ENCODE measurements at regions not wholly inside any gene's neighbourhood (a gene's known extent, or its start where the extent isn't known, plus 50 kb on each side); places are given as distances from the start of the nearest gene placed in this dataset.

DNA sequence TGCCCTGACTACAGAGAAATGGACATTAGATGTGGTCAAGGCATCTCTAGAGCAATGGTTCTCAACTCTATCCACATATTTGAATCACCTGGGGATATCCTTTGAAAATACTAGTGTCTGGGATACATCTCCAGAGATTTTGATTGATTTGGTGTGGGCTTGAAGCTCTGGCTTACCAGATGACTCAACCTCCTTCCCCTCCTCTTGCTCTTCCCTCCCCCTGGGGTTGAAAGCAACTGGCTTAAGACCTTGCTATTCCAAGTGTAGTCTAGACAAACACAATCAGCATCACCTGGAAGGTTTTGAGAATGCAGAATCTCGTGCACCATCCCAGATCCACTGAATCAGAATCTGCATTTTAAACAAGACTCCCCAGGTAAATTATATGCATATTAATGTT lies 183.8 kb downstream of the DAD1 start:
- Histone ChIP-seq H3K27me3 (ENCODE audit: control insufficient read depth in 2 of 2, insufficient read depth in 2 of 2, low read length in 2 of 2) (no peaks in the 10 kb centered on the region), H3K9me3 (replicated peaks in 1 of 2; ENCODE audit: control insufficient read depth in 1 of 2, insufficient read depth in 1 of 2, low read length in 2 of 2) (no peaks in the 10 kb centered on the region), H3K4me1 (ENCODE audit: control insufficient read depth in 1 of 2, insufficient read depth in 2 of 2, low read length in 2 of 2) (peaks cover 0 to 10% of the 10 kb centered on the region in 2 donors), H3K27ac (ENCODE audit: low read depth in 1 of 2, low read length in 2 of 2) (no peak overlapping the region), H3K4me2 (replicated peaks; ENCODE audit: extremely low read depth, low read length, poor library complexity, severe bottlenecking) (no peak overlapping the region), H3K9ac (ENCODE audit: insufficient read depth, low read length, poor library complexity, severe bottlenecking) (no peak overlapping the region), H3K4me3 (replicated peaks in 1 of 3; ENCODE audit: low read depth in 2 of 3, low read length in 3 of 3) (no peak overlapping the region), H3K79me2 (ENCODE audit: insufficient read depth, low read length) (no peaks in the 10 kb centered on the region), H3K36me3 (replicated peaks in 1 of 2; ENCODE audit: control insufficient read depth in 1 of 2, insufficient read depth in 2 of 2, low read length in 2 of 2) (no peaks in the 10 kb centered on the region), H2AFZ (ENCODE audit: insufficient read depth, low read depth, low read length, poor library complexity, severe bottlenecking) (no peak overlapping the region), H4K20me1 (ENCODE audit: insufficient read depth, low read length) (no peaks in the 10 kb centered on the region)
- H3K4me1 Mint-ChIP-seq, result peaks cover 13% of the 10 kb centered on the region
- TF ChIP-seq, protein P1, sequence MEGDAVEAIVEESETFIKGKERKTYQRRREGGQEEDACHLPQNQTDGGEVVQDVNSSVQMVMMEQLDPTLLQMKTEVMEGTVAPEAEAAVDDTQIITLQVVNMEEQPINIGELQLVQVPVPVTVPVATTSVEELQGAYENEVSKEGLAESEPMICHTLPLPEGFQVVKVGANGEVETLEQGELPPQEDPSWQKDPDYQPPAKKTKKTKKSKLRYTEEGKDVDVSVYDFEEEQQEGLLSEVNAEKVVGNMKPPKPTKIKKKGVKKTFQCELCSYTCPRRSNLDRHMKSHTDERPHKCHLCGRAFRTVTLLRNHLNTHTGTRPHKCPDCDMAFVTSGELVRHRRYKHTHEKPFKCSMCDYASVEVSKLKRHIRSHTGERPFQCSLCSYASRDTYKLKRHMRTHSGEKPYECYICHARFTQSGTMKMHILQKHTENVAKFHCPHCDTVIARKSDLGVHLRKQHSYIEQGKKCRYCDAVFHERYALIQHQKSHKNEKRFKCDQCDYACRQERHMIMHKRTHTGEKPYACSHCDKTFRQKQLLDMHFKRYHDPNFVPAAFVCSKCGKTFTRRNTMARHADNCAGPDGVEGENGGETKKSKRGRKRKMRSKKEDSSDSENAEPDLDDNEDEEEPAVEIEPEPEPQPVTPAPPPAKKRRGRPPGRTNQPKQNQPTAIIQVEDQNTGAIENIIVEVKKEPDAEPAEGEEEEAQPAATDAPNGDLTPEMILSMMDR (IDR thresholded peaks at IDR 0.05), result no peak
- H3K9me3 Mint-ChIP-seq, result peaks cover 0 to 2% (median 0%) of the 10 kb centered on the region in 7 donors
- H3K27me3 Mint-ChIP-seq (ENCODE audit: low read depth in 3 of 3), result peaks cover 0 to 1% (median 0%) of the 10 kb centered on the region in 3 donors
- DNase-seq, result no peak
- no peak overlapping the region for H3K4me3 Mint-ChIP-seq
- intact Hi-C loops (cut with micrococcal nuclease), result no loop called here
- no peak overlapping the region for H3K27ac Mint-ChIP-seq
- H3K36me3 Mint-ChIP-seq, result no peaks in the 10 kb centered on the region
- WGBS (ENCODE audit: insufficient coverage), result no CpG with 5 or more reads among the region's 1 CpG

DNA sequence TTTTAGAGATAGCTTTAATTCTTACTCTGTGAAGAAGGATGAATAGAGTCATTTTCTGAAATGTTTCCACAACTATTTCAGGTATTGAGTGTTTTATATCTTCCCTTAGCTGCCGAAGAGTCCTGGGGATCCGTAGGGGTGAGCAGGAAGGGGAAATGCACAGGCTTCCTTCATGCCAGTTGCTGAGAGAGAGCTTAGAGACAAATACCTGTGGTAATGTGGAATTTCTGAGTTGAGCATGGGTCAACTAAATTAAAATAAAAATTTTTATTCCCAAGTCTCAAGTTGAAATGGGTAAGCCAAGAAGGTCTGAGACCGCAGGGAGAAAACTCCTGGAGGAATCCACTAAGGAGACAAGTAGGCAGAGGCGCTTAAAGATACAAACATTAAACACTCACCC lies 185.7 kb downstream of the DAD1 start:
- H4K20me1 ChIP-seq (ENCODE audit: insufficient read depth, low read length), result no peaks in the 10 kb centered on the region
- DNase-seq, result no peak
- H3K4me1 Mint-ChIP-seq, result peaks cover 13% of the 10 kb centered on the region
- no peak overlapping the region for H3K4me2 ChIP-seq (replicated peaks; ENCODE audit: extremely low read depth, low read length, poor library complexity, severe bottlenecking)
- H3K9me3 Mint-ChIP-seq, result peaks cover 0 to 2% (median 0%) of the 10 kb centered on the region in 7 donors
- intact Hi-C loops (cut with micrococcal nuclease), result no loop called here
- H3K27me3 Mint-ChIP-seq (ENCODE audit: low read depth in 3 of 3), result peaks cover 0 to 1% (median 0%) of the 10 kb centered on the region in 3 donors
- no peak overlapping the region for H3K27ac ChIP-seq (ENCODE audit: low read depth in 1 of 2, low read length in 2 of 2)
- no peaks in the 10 kb centered on the region for H3K36me3 Mint-ChIP-seq
- H2AFZ ChIP-seq (ENCODE audit: insufficient read depth, low read depth, low read length, poor library complexity, severe bottlenecking), result no peak overlapping the region
- H3K79me2 ChIP-seq (ENCODE audit: insufficient read depth, low read length), result no peaks in the 10 kb centered on the region
- TF ChIP-seq, protein P1 (IDR thresholded peaks at IDR 0.05), result no peak
- no peaks in the 10 kb centered on the region for H3K36me3 ChIP-seq (replicated peaks in 1 of 2; ENCODE audit: control insufficient read depth in 1 of 2, insufficient read depth in 2 of 2, low read length in 2 of 2)
- no peak overlapping the region for H3K4me3 ChIP-seq (replicated peaks in 1 of 3; ENCODE audit: low read depth in 2 of 3, low read length in 3 of 3)
- no peak overlapping the region for H3K9ac ChIP-seq (ENCODE audit: insufficient read depth, low read length, poor library complexity, severe bottlenecking)
- H3K4me3 Mint-ChIP-seq, result no peak overlapping the region
- peaks cover 0 to 10% of the 10 kb centered on the region in 2 donors for H3K4me1 ChIP-seq (ENCODE audit: control insufficient read depth in 1 of 2, insufficient read depth in 2 of 2, low read length in 2 of 2)
- no peaks in the 10 kb centered on the region for H3K27me3 ChIP-seq (ENCODE audit: control insufficient read depth in 2 of 2, insufficient read depth in 2 of 2, low read length in 2 of 2)
- H3K9me3 ChIP-seq (replicated peaks in 1 of 2; ENCODE audit: control insufficient read depth in 1 of 2, insufficient read depth in 1 of 2, low read length in 2 of 2), result no peaks in the 10 kb centered on the region
- no CpG with 5 or more reads among the region's 4 CpGs for WGBS (ENCODE audit: insufficient coverage)
- H3K27ac Mint-ChIP-seq, result no peak overlapping the region

Measured in CD14-positive monocyte (primary cell).